ENCODE measurements at regions not wholly inside any gene's neighbourhood (a gene's known extent, or its start where the extent isn't known, plus 50 kb on each side); places are given as distances from the start of the nearest gene placed in this dataset.

DNA sequence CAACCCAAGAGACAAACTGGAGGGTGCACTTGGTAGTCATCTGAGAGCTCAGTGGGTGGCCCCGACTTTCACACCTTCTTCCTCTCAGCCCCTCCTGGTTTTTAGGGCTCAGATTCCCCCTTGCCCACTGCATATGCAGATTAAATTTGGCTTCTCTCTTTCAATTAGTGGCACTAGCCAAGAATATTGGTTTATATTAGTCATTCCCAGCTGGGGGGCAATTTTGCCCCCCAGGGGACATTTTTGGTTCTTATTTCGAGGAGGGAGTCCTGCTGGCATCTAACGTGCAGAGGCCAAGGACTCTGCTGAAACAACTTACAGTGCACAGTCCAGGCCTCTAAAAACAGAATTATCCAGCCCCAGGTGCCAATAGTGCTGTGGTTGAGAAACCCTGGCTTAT lies 216.0 kb downstream of the RPS24 start:
- TF ChIP-seq, protein P1, sequence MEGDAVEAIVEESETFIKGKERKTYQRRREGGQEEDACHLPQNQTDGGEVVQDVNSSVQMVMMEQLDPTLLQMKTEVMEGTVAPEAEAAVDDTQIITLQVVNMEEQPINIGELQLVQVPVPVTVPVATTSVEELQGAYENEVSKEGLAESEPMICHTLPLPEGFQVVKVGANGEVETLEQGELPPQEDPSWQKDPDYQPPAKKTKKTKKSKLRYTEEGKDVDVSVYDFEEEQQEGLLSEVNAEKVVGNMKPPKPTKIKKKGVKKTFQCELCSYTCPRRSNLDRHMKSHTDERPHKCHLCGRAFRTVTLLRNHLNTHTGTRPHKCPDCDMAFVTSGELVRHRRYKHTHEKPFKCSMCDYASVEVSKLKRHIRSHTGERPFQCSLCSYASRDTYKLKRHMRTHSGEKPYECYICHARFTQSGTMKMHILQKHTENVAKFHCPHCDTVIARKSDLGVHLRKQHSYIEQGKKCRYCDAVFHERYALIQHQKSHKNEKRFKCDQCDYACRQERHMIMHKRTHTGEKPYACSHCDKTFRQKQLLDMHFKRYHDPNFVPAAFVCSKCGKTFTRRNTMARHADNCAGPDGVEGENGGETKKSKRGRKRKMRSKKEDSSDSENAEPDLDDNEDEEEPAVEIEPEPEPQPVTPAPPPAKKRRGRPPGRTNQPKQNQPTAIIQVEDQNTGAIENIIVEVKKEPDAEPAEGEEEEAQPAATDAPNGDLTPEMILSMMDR (conservative IDR thresholded peaks at IDR 0.05; ENCODE audit: low read length) = no peak
- TF ChIP-seq EZH2phosphoT487 (IDR thresholded peaks at IDR 0.05; ENCODE audit: borderline replicate concordance, low read depth, low read length) = no peak

Measured in OCI-LY7 (cell line).